Erythroblast (primary cell): ENCODE measurements at regions not wholly inside any gene's neighbourhood (a gene's known extent, or its start where the extent isn't known, plus 50 kb on each side); places are given as distances from the start of the nearest gene placed in this dataset.
"Not testable (repeated sequence)": the region's sequence is repeated elsewhere in the genome, so short reads cannot be mapped to it uniquely, and the experiment has no call there.

Experiments used
- DNase-seq, 2 experiments: peaks; one replicate each; lab custom pipeline; 2025; lab: John Stamatoyannopoulos, UW
- GATA1 ChIP-seq: IDR thresholded peaks from 2 replicates; pipeline ENCODE4 v1.6.1; 2011; ENCODE audit warnings: low read depth, mild to moderate bottlenecking, control low read depth, low read length, moderate library complexity
- POLR2A ChIP-seq: IDR thresholded peaks from 2 replicates; pipeline ENCODE4 v1.6.1; 2011; ENCODE audit warnings: mild to moderate bottlenecking, low read length

DNA sequence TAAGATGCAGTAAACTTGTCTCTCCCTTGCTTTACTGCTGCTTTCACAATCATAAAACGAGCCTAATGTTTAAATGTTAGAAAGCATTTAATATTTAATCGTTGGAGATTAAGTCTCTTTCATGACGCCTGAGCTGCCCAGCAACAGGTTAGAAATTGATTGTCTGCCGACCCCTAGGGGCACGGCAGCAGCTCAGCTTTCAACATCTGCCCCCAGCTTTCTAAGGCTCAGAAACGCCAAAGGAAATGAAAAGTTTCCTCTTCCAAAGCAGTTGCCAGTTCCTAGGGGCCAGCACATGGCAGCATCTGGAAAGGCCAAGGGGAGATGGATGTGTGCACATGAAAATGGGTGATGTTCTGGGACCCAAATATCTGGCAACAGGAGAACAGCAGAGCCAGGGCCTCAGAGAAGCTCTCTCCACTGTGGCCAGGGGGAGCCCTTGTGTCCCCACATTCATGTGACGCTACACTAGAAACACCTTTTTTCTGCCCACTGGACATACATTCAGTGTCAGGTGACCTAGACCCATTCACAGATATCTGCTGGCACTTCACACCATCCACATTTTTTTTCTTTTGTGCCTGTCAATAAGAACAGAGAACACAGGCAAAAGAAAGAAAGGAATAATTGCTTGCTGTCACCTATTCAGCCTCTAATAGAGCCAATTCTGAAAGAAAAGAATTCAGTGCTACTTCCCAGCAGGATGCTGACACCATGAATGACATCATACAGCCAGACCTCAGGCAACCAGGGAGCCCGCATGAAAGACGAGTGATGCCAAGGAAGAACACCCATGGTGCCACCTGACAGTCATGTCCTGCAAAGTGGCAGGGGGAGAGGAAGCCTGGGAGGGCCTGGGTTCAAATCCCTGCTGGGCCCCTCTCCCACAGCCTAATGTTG is 205.0 kb upstream of the TAS2R1 start:
- no peak for DNase-seq
- TF ChIP-seq GATA1 (no peak), POLR2A (no peak)

DNA sequence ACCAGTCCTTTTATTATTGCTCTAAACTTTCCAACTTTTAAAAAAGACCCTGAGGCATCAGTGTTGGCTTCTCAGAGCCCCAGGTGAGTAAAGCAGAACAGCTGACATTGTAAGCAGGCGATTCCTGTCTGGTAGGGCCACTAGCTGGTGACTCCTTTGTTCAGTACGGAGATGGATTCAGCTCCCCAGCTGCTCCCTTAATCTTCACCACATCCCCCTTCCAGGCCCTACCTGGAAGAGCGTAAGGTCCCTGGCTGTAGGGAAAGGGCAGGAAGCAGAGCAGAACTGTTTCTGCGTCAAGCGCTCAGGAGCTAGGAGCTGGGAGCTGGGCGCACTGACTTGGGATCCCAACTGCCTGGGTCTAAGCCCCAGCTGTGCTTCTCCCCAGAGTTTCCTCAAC is 203.7 kb upstream of the TAS2R1 start:
- no peak for DNase-seq
- no peak for TF ChIP-seq POLR2A
- TF ChIP-seq GATA1 = no peak

DNA sequence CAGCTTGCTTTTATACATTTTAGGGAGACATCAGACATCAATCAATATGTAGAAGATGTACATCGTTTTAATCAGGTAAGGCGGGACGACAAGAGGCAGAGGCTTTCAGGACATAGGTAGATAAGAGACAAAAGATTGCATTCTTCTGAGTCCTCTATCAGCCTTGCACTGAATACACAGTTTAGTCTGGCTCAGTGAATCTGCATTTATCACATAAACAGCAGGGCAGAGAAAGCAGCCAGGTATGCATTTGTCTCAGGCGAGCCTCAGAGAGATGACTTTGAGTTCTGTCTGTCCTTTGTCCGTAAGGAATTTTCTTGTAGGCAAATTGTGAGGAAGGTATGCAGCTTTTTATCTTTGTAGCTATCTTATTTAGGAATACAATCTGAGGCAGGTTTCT is 202.8 kb upstream of the TAS2R1 start:
- no peak for DNase-seq

DNA sequence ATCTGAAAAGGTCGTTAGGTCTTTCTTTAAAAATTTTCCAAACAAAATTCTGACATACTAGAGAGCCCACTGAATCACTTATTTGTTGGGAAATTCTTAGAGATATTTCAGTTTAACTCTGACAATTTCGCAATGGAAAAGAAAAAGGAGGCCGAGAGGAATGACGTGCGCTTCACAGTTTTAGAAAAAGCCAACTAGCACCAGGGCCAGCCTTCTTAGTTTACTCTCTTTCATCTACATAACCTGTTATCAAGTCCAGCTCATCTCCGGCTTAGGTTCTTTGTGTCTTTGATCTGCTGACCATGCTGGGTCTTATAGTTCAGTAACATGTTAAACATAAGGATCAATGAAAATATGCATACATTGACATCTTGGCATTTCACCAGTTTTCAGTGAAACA is 201.7 kb upstream of the TAS2R1 start:
- TF ChIP-seq GATA1 (no peak), POLR2A (no peak)
- DNase-seq = no peak

More for the DNA sequence above, 202.8 kb upstream of the TAS2R1 start:
- no peak for TF ChIP-seq POLR2A
- TF ChIP-seq GATA1 = no peak

DNA sequence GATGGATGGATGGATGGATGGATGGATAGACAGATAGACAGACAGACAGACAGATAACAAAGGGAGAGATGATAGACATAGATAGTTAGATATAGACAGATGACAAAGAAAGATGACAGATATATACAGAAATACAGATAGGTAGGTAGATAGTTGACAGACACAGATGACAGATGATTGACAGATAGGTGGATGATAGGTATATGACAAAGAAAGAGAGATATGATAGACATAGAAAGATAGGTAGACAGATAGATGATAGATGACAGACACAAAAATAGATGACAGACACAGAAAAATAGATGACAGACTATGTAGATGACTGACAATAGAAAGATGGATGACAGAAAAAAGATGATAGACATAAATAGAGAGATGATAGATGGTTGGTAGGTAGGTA is 200.0 kb upstream of the TAS2R1 start:
- DNase-seq = no peak
- no peak for TF ChIP-seq POLR2A
- no peak for TF ChIP-seq GATA1

DNA sequence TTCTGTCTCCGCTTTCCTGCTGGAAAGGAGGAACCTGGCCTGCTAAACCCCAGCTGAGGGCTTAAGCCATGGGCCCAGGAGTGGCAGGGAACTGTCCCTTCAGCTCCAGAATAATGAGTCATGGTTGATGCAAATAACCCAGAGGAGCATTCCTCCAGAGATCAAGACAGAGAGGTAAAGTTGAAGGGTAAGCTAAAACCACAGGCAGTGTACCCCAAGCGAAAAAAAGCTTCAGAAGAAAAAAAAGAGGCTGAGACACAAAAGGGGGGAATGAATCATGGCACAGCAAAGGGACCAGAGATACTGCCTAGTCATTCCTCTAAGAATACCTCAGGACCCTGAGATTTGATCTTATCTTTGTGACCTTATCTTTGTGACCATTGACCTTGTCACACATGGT is 199.5 kb upstream of the TAS2R1 start:
- TF ChIP-seq POLR2A (no peak), GATA1 (no peak)
- no peak for DNase-seq

DNA sequence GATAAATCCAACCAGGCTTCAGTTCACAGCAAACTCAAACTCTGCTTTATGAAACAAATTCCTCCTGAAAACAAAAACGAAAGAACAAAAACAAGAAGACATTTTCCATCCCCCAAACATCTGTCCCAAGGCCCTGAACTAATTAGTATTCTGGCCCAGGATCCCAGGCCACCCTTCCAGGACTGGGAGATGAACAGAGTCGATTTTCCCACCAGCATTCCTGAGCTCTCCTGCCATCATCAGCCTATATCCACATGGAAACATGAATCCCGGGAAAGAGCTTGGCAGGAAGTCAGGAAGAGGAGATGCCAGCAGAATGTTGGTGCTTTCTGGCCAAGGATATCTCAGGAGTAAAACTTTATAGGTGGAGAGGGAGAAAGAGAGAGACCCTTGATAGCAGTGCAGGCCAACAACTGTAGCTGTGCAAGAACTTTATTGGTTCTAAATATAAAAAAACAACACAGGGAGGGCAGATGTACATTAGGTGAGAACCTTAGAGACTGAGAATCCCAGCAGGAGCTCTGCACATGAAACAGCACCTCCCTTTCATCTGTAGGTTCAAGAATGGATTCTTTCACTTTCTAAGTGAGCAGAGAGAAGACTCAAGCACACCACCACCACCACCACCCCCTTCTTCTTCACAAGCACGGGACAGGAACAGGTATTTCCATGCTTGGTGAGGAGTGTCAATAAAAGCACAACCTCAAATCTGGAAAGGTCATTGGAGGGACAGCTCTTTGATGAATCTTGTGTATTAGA is 190.7 kb upstream of the TAS2R1 start:
- TF ChIP-seq POLR2A = no peak
- no peak for TF ChIP-seq GATA1

DNA sequence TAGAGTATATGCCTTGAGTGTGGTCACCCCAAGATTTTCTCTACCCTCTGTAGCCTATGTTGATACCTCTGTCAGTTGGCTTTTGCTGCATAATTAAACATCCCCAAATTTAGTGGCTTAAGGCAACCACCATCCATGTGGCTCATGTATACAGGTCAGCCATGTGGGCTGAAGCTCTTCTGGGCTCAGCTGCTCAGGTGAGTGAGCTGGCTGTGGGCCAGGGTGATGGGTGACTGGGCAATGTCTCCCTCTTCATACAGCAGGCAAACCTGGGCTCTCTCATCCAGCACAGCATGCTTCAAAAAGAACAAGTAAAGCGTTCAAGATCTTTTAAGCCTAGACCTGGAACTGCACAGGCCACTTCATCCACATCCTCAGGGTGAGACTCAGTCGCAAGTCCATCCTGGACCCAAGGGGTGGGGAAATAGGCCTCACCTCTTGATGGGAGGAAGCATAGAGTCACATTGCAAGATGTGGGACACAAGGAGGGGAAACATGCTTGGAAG is 188.2 kb upstream of the TAS2R1 start:
- DNase-seq = no peak
- TF ChIP-seq POLR2A (no peak), GATA1 (no peak)

More for the DNA sequence above, 190.7 kb upstream of the TAS2R1 start:
- DNase-seq = no peak

DNA sequence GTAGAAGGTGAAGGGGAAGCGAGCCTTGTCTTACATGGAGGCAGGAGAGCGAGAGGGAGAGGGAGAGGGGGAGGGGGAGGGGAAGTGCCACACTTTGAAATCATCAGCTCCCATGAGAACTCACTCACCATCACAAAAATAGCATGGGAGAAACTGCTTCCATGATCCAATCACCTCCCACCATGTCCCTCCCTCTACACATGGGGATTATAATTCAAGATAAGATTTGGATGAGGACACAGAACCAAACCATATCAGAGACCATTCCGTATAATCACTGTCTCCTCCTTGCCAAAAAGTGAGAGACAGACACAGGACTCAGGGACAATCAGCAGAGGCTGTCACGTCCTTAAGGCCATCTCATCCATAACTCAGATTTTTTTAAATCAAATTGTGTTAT is 187.7 kb upstream of the TAS2R1 start:
- TF ChIP-seq GATA1 (no peak), POLR2A (no peak)
- DNase-seq = no peak

DNA sequence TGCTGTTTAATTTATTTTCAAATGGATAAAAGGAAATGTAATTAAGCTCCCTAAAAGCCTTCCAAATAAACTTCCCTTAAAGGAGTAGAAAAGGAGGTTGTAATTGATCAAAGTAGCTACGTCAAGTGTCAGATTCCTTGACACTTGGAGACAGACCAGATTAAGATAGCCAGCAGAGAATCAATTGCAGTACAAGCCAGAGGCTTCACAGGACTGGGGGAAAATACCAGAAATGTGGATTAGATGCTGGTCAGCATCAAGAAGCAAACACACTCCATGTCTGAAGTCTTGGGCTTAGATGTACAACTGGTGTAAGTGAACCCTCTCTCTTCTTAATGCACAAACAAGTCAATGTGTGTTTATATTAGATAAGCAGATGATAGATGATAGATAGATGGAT is 184.9 kb upstream of the TAS2R1 start:
- TF ChIP-seq POLR2A (no peak), GATA1 (no peak)

DNA sequence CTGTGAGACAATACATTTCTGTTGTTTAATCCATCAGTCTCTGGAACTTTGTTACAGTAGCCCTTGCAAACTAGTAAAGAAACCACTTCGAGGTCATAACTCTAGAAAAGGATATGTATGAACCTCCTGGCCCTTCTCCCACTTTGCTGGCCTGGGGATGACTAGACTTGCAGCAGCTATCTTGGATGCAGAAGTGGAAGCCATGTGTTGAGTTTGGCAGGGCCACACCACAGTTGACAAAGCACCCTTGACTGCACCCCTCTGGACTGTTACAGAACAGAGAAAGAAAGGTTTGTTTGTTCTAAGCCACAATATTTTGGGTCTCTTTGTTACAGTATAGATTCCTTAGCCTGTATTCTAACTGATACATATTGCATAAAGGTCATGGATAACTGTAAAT is 183.2 kb upstream of the TAS2R1 start:
- no peak for TF ChIP-seq GATA1
- TF ChIP-seq POLR2A = no peak
- no peak for DNase-seq

More for the DNA sequence above, 184.9 kb upstream of the TAS2R1 start:
- DNase-seq = no peak

DNA sequence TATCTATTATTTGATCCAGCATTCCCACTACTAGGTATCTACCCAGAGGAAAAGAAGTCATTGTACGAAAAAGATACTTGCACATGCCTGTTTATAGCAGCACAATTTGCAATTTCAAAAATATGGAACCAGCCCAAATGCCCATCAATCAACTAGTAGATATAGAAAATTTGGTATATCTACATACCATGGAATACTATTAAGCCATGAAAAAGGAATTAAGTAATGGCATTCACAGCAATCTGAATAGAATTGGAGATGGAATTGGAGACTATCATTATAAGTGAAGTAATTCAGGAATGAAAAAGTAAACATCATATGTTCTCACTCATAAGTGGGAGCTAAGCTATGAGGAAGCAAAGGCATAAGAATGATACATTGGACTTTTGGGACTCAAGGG is 177.2 kb upstream of the TAS2R1 start:
- not testable (repeated sequence) for DNase-seq

DNA sequence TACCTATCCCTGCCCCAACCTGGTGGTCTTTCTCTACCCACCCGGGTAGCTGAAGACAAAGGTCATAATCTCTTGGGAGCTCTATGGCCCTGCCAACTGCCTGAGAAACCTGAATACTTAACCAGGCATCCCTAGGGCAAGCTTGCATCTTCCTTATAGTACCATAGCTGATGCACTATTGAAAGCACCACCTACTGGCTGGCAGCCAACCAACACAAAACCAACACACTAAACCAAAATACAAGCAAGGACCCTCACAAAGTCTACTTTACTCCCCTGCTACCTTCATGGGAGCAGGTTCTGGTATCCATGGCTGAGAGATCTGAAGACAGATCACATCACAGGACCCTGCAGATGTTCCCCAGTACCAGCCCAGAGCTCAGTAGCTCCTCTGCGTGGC is 171.8 kb upstream of the TAS2R1 start:
- DNase-seq = no peak
- TF ChIP-seq GATA1 (no peak), POLR2A (no peak)

DNA sequence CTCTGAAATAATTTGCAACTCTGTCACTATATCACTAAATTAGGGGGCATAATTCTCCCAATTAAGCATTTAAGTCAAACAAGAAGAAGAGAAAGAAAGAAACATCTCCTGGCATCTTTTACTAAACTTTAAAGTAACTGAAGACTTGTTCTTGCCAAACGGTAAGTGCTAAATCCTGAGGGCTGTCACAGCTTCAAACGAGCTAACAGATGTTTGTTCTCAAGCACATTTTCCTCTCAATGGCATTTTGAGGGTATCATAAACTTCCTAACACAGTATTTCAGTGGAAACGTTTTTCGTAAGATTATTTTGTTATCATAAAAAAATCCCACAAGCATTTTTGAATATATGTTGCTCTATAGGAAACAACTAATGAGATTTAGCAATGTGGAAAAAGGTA is 169.5 kb upstream of the TAS2R1 start:
- TF ChIP-seq GATA1 = no peak
- no peak for TF ChIP-seq POLR2A
- DNase-seq = no peak

DNA sequence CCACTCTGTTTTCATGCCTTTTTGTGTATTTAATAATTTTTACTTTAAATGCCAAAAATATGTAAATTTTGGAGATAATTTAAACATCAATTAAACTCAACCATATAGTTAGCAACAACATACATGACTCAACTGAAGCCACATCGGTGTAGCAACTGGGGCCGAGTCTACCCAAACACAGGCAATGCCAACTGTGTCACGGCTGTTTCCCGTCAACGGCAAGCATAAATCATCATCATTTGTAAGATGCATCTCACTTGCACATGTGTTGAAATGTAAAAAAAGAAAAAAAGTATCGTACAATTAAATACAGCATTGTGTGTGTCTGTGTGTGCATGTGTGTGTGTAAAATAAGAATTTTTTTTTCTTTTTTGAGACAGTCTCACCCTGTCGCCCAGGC is 160.1 kb upstream of the TAS2R1 start:
- no peak for TF ChIP-seq GATA1
- TF ChIP-seq POLR2A = no peak
- DNase-seq = no peak
